Right ventricle myocardium superior (tissue), 1 donor: ENCODE measurements at regions not wholly inside any gene's neighbourhood (a gene's known extent, or its start where the extent isn't known, plus 50 kb on each side); places are given as distances from the start of the nearest gene placed in this dataset.

ENCODE experiments used
- ATAC-seq: fragments of 200-7000 bp; cut with Tn5 transposase; one replicate; pipeline ENCODE4 v1.9.1; 2020; ENCODE audit warnings: mild to moderate bottlenecking; ENCODE audit not compliant: poor library complexity
- DNase-seq: peaks from one replicate; pipeline ENCODE4 v3.0.0-alpha.2; 2020
- intact Hi-C: fragments of 100-400 bp; cut with DNase I; formaldehyde crosslinking; loops from one replicate; pipeline ENCODE4 v1.11.2; 2022
- donor health status: DM: no; HTN: yes; CAD: no; lungs with severe emphysema.

DNA sequence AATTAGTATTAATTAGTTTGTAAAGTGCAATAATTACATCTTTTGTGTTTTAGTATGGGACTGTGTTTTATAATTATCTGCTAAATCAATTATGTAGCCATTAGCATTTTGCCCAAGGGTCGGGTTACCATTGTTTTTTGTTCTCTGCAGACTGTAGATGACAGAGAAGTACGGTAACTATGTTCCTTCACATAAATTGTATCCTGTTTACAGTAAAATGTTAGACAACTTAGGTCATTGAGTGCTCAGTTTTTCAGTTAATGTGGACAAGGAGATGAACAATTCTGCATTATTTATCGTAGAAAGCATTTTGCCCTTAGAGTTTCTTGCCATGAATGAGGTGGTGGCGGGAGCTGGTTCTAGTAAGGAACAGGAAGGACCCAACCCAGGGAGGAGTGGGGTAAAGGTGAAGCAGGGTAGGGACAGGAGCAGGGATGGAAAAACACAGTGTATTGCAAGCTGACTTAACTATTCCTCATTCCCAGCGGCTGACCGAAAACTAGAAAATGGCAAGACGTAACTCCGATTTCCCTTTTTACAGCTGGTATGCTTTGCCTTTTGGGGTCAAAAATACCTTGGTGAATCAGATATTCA lies 243.7 kb upstream of the SLC24A2 start:
- intact Hi-C loops, result no loop called here
- ATAC-seq, result no peak
- DNase-seq, result no peak

DNA sequence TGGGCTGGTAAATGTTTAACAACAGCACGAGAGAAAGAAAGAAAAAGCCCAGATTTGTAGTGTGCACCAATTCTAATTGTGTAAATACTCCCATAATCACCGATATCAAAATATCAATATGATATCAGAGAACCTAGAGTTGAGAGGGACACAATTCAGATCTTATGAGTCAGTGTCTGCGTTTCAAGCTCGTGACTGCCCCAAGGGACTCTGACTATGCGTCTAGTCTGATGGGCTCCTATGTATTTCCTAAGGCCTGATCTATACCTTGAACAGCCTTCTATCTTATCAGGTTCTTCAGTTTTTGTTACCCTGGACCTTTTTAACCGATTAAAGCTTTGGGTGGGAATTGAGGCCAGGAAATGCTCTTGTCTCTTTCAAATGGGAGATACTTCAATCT lies 243.0 kb upstream of the SLC24A2 start:
- ATAC-seq, result no peak
- no peak for DNase-seq
- intact Hi-C loops, result no loop called here

DNA sequence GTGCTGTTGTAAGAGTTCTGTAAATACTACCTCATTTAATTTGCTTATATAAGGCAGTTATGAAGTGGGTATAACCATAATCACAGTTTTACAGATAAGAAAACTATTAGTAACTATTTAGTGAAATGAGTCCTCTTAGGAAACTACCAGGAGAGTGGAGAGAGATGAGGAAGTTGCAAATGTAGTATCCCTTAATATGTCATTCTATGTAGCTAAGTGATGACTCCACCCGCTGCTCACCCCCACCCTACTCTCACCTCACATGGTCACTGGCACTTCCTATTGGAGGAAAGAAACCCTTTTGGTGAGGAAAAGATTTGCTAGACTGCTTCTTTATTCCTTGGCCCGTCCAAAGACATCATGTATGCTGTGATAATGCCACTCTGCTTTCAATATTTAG lies 241.8 kb upstream of the SLC24A2 start:
- ATAC-seq, result no peak
- intact Hi-C loops, result no loop called here
- no peak for DNase-seq

DNA sequence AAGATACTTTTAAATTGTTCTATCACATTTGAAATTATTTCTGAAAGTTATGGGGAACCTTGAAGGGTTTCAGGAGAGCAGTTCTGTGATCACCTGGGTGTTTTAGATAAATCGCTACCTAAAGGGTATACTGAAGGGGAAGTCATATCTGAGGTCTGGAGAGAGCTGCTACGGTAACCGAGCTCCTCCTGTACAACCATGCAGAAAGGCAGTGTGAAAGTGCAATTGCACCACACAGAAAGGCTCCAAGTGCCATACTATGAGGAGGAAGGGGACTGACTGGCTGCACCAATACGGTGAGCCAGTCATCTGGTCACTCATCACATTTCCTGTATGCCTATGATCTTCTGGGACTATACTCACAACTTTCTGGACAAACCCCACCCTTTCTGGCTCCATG lies 241.4 kb upstream of the SLC24A2 start:
- ATAC-seq (no peak), DNase-seq (no peak)
- intact Hi-C loops, result no loop called here

DNA sequence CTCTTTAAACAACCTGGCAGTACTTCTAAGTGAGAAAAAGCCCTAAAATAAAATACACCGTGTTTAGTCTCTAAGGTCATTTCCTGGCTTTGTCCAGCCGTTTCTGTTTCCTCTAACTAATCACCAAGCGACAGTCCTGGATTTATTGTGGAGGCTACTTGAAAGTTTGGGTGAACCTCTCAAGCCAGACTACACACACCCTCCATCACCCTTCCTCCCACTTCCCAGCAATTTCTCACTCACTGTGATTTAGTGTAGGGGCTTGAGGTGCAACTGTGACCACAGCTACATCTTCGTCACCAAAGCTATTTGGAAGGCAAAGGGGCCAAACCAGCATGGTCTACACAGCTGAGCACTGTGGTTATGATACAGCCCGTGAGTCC lies 240.0 kb upstream of the SLC24A2 start:
- ATAC-seq, result peak; percentile 39
- DNase-seq, result no peak
- intact Hi-C loops, result no loop called here

DNA sequence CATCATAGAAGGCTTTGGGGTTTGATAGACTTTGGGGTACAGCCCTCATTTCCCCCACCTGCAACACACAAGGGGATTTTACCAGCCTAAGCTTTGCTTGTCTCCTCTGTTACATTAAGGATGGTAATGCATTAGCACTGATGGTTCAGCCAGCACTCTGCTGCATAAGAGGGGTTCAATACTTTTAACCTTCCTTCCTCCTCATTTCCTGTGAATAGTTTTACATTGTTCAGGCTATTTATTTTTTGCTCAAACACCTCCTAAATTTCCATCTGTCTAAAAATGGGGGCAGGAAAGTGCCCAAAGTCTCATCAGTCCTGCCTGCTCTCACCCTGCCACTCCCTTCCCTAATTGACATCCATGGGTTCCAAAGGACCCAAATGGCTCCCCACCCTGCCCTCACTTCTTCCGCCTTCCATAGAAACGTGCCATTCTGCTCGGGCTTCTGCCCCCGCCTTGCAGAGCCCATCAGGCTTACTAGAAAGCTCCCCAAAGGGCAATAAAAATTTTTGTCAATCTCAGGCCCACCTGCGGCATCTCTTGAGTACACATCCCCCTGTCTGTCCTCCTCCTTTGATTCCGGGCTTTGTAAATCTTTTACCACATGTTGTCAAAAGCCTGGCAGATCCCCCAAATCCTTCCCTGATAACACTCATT lies 239.5 kb upstream of the SLC24A2 start:
- ATAC-seq, result no peak
- DNase-seq, result no peak
- intact Hi-C loops, result no loop called here

DNA sequence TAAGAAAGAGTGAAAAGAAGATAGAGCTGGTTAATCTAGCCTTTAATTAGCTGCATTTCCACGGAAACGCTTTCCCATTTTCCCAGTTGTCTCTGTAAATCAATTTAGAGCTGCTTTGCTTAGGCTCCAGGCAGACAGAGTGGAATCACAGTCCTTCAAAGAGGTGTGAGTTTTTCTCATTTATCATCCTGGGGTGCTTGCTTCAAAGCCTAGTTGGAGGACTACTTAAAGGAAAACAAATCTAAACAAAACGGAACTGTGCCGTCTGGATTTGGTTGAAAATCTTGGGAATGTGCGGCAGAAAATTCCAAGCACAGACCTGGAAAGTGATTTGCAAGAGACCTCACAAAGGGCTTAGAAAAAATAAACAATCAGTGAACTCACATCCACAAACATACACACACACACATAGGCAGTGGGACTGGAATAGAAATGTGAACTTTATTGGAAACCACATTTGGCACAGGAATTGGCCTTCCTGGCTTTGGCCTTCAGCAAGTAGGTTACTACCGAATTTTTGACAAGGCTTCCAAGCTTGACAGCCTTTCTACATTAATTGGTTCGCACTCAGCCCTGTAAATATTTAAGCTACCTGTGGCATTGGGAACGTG lies 235.2 kb upstream of the SLC24A2 start:
- DNase-seq (no peak), ATAC-seq (no peak)
- intact Hi-C loops, result no loop called here

DNA sequence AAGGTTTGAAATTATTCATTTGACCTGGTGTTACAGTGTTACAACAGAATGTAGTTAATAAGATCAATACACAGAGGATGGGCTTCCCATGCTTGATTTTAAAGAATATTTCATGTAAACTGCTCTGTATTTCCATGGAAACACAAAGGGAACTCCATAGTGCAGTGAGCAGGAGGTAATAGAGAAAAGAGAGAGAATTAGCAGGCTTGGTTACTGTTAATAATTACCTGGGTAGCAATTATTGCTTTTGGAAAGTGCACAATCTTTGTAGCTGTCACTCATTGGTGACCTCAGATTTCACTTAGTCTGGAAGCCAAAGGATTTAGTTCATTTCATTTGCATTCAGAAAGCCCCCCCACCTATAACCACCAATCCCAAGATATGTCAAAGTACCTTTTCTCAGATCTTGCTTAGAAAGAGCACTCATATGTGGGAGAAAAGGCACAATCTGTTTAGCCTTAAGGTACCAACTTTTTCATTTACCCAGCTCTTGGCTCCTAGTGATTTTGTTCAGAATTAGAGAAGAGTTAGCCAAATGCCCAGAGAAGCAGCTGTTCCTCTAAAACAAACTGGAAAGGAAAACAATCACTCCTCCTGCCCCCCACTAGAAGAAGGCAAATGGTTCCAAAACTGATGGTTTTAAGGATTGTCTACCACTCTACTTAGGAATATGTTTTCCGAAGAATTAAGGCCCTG lies 234.5 kb upstream of the SLC24A2 start:
- DNase-seq, result no peak
- intact Hi-C loops, result no loop called here
- ATAC-seq, result no peak

DNA sequence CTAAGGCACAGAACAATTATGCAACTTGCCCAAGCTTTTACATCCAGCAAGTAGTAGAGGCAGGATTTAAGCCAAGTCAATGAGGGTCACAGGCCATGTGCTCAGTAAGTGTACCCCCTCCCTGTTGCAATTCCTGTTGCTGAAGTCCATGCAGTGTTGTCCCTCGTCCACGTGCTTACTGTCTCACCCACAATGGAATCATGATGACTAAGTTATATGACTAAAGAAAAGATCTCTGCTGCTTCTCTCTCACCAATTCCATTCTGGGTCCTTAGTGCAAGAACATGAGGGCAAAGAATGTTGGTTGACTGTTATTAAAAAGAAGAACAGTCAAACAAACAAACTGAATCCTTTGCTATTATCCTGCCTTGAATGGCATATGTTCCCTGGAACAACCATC lies 233.6 kb upstream of the SLC24A2 start:
- ATAC-seq, result no peak
- DNase-seq, result no peak
- intact Hi-C loops, result no loop called here

DNA sequence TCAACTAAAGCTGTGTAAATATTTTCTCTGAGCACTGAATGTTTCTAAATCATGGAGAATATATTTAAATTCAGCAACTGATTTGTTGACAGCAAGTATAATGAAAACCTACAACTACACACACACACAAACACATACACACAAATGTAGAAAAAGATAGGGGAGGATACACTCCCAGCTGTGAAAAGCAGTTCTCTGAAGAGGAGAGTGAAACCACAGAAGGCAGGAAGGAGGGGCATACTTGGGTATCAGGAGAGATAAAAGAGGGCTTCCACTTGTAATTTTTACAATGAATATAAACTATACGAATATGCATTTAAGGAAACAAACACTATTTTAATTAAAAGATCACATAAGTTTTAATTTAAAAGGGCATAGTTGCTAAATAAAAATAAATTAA lies 227.8 kb upstream of the SLC24A2 start:
- ATAC-seq (no peak), DNase-seq (no peak)
- intact Hi-C loops, result no loop called here

DNA sequence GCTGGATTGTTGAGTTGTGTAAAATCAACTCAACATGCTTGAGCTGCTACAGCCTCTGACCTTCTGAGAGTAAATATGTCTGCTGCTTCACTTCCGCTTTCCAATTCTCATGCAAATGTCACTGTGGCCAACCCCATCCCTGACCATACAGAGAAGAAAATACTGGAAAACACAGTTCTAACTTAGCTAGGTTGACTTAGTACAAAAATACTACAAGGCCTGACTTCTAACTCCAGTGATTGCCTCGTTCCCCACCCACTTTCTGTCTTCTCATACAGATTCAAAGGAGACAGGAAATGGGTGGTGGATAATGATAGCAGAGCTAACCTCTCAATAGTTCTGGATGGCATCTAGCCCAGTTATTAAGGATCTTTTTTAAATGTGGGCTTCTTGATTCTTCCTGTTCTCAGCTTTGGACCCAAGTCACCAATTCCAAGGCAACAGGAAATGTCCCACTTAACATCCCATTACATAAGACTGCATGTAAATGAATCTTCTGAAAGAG lies 226.6 kb upstream of the SLC24A2 start:
- ATAC-seq, result no peak
- no peak for DNase-seq
- intact Hi-C loops, result no loop called here

DNA sequence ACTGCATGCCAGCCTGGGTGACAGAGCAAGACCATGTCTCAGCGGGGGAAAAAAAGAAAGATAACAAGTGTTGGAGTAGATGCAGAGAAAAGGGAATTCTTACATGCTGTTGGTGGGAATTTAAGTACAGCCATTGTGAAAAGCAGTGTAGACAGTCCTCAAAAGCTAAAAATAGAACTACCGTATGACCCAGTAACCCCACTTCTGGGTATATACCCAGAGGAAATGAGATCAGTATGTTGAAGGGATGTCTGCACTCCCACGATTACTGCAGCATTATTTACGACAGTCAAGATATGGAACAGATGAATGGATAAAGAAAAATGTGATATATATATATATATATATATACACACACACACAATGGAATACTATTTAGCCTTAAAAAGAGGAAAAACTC lies 225.3 kb upstream of the SLC24A2 start:
- DNase-seq (no peak), ATAC-seq (no peak)
- intact Hi-C loops, result no loop called here

DNA sequence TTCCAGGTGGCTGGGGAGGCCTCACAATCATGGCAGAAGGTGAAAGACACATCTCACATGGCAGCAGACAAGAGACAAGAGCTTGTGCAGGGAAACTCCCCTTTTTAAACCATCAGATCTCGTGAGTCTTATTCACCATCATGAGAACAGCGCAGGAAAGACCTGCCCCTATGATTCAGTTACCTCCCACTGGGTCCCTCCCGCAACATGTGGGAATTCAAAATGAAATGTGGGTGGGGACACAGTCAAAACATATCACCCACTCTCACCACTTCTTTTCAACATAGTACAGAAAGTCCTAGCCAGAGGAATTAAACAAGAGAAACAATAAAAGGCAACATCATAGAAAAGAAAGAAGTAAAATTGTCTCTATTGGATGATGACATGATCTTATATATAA lies 223.4 kb upstream of the SLC24A2 start:
- ATAC-seq, result no peak
- intact Hi-C loops, result no loop called here
- no peak for DNase-seq

DNA sequence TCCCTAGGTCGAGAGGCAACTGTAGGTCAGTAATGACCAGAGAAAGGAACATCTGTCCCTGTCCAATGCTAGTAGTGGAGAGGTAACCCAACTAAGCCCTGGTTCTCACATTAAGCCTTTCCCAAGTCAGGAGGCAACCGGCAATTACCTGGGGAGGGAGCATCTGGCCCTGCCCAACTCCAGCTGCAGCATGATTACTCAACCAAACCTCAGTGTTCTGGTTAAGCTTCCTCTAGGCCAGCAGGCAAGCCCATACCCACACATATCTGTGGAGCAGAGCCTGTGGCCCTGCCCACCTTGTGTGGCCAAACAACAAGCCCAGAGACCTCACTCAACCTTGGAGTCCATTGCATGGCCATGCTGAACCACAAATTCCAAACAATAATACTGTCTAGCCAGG lies 220.8 kb upstream of the SLC24A2 start:
- intact Hi-C loops, result no loop called here
- ATAC-seq, result no peak
- DNase-seq, result no peak

DNA sequence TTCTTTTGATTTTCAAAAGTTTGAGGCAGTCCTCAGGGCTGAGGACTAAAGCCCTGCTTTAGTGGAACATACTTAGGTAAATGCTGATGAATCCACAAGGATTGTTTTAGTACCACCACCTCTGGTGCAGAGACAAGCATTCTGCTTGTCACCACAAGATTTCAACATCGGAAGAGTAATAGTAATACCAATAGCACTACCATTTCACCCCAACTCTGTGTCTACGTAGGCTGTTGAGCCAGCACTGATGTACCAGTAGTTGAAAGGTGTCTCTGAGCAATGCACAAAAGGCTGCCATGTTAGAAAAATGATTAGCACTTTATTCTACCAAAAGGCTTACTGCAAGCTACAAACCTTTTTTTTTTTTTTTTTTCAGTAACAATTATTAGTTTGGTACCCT lies 213.2 kb upstream of the SLC24A2 start:
- no peak for DNase-seq
- intact Hi-C loops, result no loop called here

DNA sequence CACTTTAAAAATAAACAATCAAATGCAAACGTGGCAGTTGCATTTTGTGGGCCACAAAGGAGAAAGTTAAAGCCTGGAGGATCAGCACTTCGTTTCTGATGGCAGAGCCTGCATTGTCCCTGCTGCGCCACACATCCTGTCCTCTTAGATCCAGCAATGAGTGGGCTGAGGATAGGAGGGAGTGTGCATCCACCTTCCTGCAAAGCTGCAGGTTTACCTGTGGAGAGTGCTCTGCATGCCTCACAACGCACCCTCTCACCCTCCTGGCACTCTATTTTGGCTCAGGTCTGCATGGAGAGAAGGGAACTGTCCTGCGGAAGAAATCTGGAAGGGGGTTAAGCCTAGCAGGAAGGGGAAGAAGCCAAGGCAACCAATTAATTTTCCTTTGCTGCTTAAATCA lies 212.2 kb upstream of the SLC24A2 start:
- intact Hi-C loops, result no loop called here
- ATAC-seq (no peak), DNase-seq (no peak)

More for the DNA sequence above, 213.2 kb upstream of the SLC24A2 start:
- ATAC-seq, result no peak

DNA sequence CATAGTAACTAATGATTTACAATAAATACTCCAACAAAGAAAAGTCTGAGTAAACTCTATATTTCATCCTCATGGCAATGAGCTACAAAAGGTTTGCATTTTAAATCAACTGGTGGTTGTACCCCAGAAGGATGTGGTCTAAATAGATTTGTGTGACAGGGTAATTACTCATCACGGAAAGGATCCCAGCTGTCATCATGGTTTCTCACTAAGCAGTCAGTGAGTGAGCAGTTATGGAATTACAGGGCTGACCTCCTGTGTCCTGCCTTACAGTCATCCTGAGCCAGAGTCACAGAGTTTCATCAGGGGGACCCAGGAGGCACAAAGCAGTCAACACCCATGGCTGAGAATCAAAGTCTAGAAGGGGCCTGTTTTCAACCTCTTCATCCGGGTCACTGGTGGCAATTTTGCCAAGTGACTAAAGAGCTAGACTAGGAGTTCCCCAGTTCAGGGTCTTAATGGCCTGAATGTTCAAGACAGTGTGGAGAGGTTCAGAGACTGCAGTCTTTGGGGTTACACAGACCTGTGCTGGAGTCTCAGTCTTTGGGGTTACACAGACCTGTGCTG lies 210.7 kb upstream of the SLC24A2 start:
- no peak for DNase-seq
- intact Hi-C loops, result no loop called here
- no peak for ATAC-seq

DNA sequence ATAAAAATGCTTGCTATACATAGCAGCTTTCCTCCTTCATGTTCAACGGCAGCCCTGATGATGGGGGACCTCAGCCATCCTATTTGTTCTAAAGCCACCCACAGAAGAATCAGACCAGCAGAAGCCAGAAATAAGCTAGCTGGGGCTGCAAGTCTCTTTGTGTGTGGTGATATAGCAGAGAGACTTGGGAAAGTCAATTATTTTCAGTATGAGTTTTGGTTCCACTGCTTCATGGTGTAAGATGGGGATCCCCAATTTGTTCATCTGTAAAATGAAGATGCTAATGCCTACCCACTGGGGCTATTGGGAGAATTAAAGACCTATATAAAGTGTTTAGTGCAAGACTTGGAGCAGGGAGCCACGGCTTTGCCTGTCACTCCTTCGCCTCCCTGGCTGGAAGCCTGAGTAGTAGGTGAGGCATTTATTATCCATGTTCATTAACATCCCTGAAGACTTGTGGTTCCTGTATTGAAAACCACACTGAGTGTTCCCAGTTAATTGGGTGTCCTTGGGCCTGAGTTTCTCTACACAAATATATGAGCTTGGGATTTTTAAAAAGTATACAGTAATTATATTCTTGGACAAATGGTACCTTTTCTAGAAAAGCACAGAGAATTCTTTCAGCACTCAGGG lies 210.1 kb upstream of the SLC24A2 start:
- intact Hi-C loops, result no loop called here
- DNase-seq (no peak), ATAC-seq (no peak)

DNA sequence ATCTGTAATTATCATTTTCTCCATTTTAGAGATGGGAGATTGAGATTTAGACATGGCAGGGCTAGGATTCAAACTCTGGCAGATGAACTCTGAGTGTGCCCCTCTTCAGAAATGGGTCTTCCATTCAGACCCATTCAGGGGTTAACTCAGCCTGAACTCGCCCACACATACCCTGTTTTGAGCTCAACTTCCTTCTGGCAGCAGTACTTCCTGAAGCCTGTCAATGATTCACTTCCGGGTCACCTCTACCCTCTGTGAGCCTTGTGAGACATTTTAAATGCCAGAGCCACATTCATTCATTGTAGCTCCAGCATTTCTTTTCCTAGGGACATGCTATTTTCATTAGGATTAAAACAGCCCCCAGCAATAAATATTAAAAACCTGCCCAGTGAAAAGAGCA lies 209.3 kb upstream of the SLC24A2 start:
- DNase-seq (no peak), ATAC-seq (no peak)
- intact Hi-C loops, result no loop called here
